ENCODE measurements at regions not wholly inside any gene's neighbourhood (a gene's known extent, or its start where the extent isn't known, plus 50 kb on each side); places are given as distances from the start of the nearest gene placed in this dataset.
A peak's percentile ranks its signal among the peaks of the same experiment; 100 is the strongest.

GRCh38 chr11:70604630-70605467 lies 206.5 kb downstream of the CTTN start:
- H3K27me3 ChIP-seq (ENCODE audit: insufficient read depth, low read length): no peaks in the 10 kb centered on the region
- no peak overlapping the region for H3K4me2 ChIP-seq (ENCODE audit: insufficient read depth, insufficient read length, low read length)
- TF ChIP-seq, protein P1, sequence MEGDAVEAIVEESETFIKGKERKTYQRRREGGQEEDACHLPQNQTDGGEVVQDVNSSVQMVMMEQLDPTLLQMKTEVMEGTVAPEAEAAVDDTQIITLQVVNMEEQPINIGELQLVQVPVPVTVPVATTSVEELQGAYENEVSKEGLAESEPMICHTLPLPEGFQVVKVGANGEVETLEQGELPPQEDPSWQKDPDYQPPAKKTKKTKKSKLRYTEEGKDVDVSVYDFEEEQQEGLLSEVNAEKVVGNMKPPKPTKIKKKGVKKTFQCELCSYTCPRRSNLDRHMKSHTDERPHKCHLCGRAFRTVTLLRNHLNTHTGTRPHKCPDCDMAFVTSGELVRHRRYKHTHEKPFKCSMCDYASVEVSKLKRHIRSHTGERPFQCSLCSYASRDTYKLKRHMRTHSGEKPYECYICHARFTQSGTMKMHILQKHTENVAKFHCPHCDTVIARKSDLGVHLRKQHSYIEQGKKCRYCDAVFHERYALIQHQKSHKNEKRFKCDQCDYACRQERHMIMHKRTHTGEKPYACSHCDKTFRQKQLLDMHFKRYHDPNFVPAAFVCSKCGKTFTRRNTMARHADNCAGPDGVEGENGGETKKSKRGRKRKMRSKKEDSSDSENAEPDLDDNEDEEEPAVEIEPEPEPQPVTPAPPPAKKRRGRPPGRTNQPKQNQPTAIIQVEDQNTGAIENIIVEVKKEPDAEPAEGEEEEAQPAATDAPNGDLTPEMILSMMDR (conservative IDR thresholded peaks at IDR 0.05): no peak
- no peak overlapping the region for H2BK20ac ChIP-seq (ENCODE audit: low read depth, low read length, poor library complexity, severe bottlenecking)
- no peak overlapping the region for H2AFZ ChIP-seq (ENCODE audit: low read length)
- no peak overlapping the region for H2AK5ac ChIP-seq (ENCODE audit: insufficient read length, low read length)
- no peak overlapping the region for H3K27ac ChIP-seq (ENCODE audit: insufficient read length, low read depth, low read length)
- no peak for DNase-seq
- H2BK12ac ChIP-seq (ENCODE audit: insufficient read length, low read depth, low read length): no peak overlapping the region
- peaks cover 2% of the 10 kb centered on the region; the same call in 1 of the 2 replicates for H3K79me2 ChIP-seq (ENCODE audit: insufficient read depth, low read length)
- H3K14ac ChIP-seq (ENCODE audit: insufficient read depth, low read length): peak overlapping the region; percentile 8; the same call in 1 of the 2 replicates
- H3K9me3 Mint-ChIP-seq: no peaks in the 10 kb centered on the region
- no peaks in the 10 kb centered on the region; a peak in 1 of 7 replicates for H3K36me3 Mint-ChIP-seq (ENCODE audit: insufficient read depth in 1 of 3, low read depth in 3 of 3)
- no peaks in the 10 kb centered on the region for H3K9me3 ChIP-seq (ENCODE audit: control insufficient read depth, low read depth, low read length)
- WGBS (ENCODE audit: extremely low coverage, insufficient read length, low lambda C conversion rate): no CpG with 5 or more reads among the region's 20 CpGs
- H3K23me2 ChIP-seq (ENCODE audit: insufficient read length, low read depth, low read length, poor library complexity, severe bottlenecking): no peaks in the 10 kb centered on the region
- H2BK5ac ChIP-seq (ENCODE audit: insufficient read length, low read length): no peak overlapping the region
- no peak overlapping the region for H3K9ac ChIP-seq (ENCODE audit: extremely low read depth, insufficient read length, low read length)
- no peak overlapping the region for H2BK15ac ChIP-seq (ENCODE audit: low read depth, low read length)
- H3K18ac ChIP-seq (ENCODE audit: insufficient read length, low read depth, low read length): no peak overlapping the region
- no peaks in the 10 kb centered on the region for H4K20me1 ChIP-seq (ENCODE audit: control insufficient read depth, insufficient read depth, insufficient read length)
- peaks cover 28 to 44% of the 10 kb centered on the region in 2 experiments for H3K4me1 Mint-ChIP-seq
- H4K5ac ChIP-seq (ENCODE audit: insufficient read length, low read depth, low read length): no peak overlapping the region
- H4K91ac ChIP-seq (ENCODE audit: insufficient read length, low read depth, low read length): no peak overlapping the region
- no peak overlapping the region for H3K56ac ChIP-seq (ENCODE audit: insufficient read length, low read depth, low read length)
- H3K27ac Mint-ChIP-seq: no peak overlapping the region
- no peak overlapping the region for H3K4ac ChIP-seq (ENCODE audit: low read depth, low read length)
- H3T11ph ChIP-seq (ENCODE audit: low read length): no peak overlapping the region
- no peaks in the 10 kb centered on the region for H3K79me1 ChIP-seq (ENCODE audit: insufficient read depth, low read depth, low read length, poor library complexity, severe bottlenecking)
- H3K23ac ChIP-seq (ENCODE audit: insufficient read length, low read depth, low read length): no peak overlapping the region
- H3K4me3 Mint-ChIP-seq: no peak overlapping the region
- no peak overlapping the region for H4K8ac ChIP-seq (replicated peaks; ENCODE audit: insufficient read length, low read depth, low read length)
- no peak overlapping the region for H2BK120ac ChIP-seq (ENCODE audit: low read depth, low read length, poor library complexity, severe bottlenecking)
- H3K27me3 Mint-ChIP-seq (ENCODE audit: low read depth): no peaks in the 10 kb centered on the region
- H3K4me1 ChIP-seq (ENCODE audit: insufficient read depth, low read length): peaks cover 6% of the 10 kb centered on the region; the same call in 1 of the 2 replicates
